ENCODE measurements at regions not wholly inside any gene's neighbourhood (a gene's known extent, or its start where the extent isn't known, plus 50 kb on each side); places are given as distances from the start of the nearest gene placed in this dataset.

GRCh38 chr5:30725073-30725472 lies 468.4 kb upstream of the CDH6 start (continued):
- TF ChIP-seq, protein P1, sequence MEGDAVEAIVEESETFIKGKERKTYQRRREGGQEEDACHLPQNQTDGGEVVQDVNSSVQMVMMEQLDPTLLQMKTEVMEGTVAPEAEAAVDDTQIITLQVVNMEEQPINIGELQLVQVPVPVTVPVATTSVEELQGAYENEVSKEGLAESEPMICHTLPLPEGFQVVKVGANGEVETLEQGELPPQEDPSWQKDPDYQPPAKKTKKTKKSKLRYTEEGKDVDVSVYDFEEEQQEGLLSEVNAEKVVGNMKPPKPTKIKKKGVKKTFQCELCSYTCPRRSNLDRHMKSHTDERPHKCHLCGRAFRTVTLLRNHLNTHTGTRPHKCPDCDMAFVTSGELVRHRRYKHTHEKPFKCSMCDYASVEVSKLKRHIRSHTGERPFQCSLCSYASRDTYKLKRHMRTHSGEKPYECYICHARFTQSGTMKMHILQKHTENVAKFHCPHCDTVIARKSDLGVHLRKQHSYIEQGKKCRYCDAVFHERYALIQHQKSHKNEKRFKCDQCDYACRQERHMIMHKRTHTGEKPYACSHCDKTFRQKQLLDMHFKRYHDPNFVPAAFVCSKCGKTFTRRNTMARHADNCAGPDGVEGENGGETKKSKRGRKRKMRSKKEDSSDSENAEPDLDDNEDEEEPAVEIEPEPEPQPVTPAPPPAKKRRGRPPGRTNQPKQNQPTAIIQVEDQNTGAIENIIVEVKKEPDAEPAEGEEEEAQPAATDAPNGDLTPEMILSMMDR (conservative IDR thresholded peaks at IDR 0.05; ENCODE audit: low read depth in 2 of 2) = no peak
- TF ChIP-seq EZH2 (IDR thresholded peaks at IDR 0.05; ENCODE audit: low read depth, unreplicated experiment) = no peak
- TF ChIP-seq ZNF114 (CRISPR knock-in tag; IDR thresholded peaks at IDR 0.05) = no peak
- no peak for TF ChIP-seq JUNB (IDR thresholded peaks at IDR 0.05; ENCODE audit: unreplicated experiment)
- no peak for TF ChIP-seq REST (IDR thresholded peaks at IDR 0.05; ENCODE audit: unreplicated experiment)
- TF ChIP-seq CREB1 (CRISPR knock-in tag; IDR thresholded peaks at IDR 0.05; ENCODE audit: low read depth) = no peak
- TF ChIP-seq EZH2phosphoT487 (IDR thresholded peaks at IDR 0.05; ENCODE audit: unreplicated experiment) = no peak
- no peak for TF ChIP-seq ZNF331 (CRISPR knock-in tag; IDR thresholded peaks at IDR 0.05; ENCODE audit: low read depth)
- no peak for TF ChIP-seq STAT1 (IDR thresholded peaks at IDR 0.05; ENCODE audit: unreplicated experiment)
- TF ChIP-seq NANOG (IDR thresholded peaks at IDR 0.05; ENCODE audit: borderline replicate concordance) = no peak

- H3K27ac Mint-ChIP-seq = no peak overlapping the region
- H3K4me1 Mint-ChIP-seq = peaks cover 5% of the 10 kb centered on the region
- no peak overlapping the region for H3K4me2 ChIP-seq
- peaks cover 29% of the 10 kb centered on the region for H3K9me2 ChIP-seq (ENCODE audit: insufficient read depth)
- no peaks in the 10 kb centered on the region for H3F3A ChIP-seq (replicated peaks; ENCODE audit: low read depth)
- no peak overlapping the region for H2AFZ ChIP-seq
- ATAC-seq (no peak), DNase-seq (ENCODE audit: low spot score) (no peak)
- no peaks in the 10 kb centered on the region for H3K4me1 ChIP-seq (ENCODE audit: insufficient read depth)
- H3K36me3 Mint-ChIP-seq (ENCODE audit: low read depth) = peaks cover 32% of the 10 kb centered on the region
- H3K9me3 Mint-ChIP-seq = peaks cover 42% of the 10 kb centered on the region
- H4K20me1 ChIP-seq (replicated peaks; ENCODE audit: insufficient read depth) = no peaks in the 10 kb centered on the region
- H3K27me3 ChIP-seq (ENCODE audit: insufficient read depth) = no peaks in the 10 kb centered on the region
- no peak overlapping the region for H3K27ac ChIP-seq (ENCODE audit: low read depth)
- H3K27me3 Mint-ChIP-seq (ENCODE audit: insufficient read depth, low read depth, poor library complexity) = no peaks in the 10 kb centered on the region
- H3K4me3 ChIP-seq = no peak overlapping the region
- no peaks in the 10 kb centered on the region for H3K36me3 ChIP-seq (ENCODE audit: insufficient read depth)
- no peaks in the 10 kb centered on the region for H3K79me2 ChIP-seq (replicated peaks; ENCODE audit: insufficient read depth)
- H3K4me3 Mint-ChIP-seq = no peak overlapping the region
- TF ChIP-seq REST (IDR thresholded peaks at IDR 0.05; ENCODE audit: unreplicated experiment) = no peak
- TF ChIP-seq, protein P2, sequence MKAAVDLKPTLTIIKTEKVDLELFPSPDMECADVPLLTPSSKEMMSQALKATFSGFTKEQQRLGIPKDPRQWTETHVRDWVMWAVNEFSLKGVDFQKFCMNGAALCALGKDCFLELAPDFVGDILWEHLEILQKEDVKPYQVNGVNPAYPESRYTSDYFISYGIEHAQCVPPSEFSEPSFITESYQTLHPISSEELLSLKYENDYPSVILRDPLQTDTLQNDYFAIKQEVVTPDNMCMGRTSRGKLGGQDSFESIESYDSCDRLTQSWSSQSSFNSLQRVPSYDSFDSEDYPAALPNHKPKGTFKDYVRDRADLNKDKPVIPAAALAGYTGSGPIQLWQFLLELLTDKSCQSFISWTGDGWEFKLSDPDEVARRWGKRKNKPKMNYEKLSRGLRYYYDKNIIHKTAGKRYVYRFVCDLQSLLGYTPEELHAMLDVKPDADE (IDR thresholded peaks at IDR 0.05) = no peak
Observed at GRCh38 chr5:30698217-30698616, 495.3 kb upstream of the CDH6 start.

Measured in GM23338 (cell line).